ENCODE measurements at regions not wholly inside any gene's neighbourhood (a gene's known extent, or its start where the extent isn't known, plus 50 kb on each side); places are given as distances from the start of the nearest gene placed in this dataset.
"Not testable (repeated sequence)": the region's sequence is repeated elsewhere in the genome, so short reads cannot be mapped to it uniquely, and the experiment has no call there.

- peaks cover 6% of the 10 kb centered on the region for H3K27me3 ChIP-seq (ENCODE audit: control insufficient read depth, insufficient read depth, low read length)
- TF ChIP-seq CTCF (IDR thresholded peaks at IDR 0.05; ENCODE audit: insufficient read depth, low read length, poor library complexity, severe bottlenecking) = no peak
Measured at GRCh38 chr12:131221061-131221956, 267.6 kb downstream of the ADGRD1 start.

GRCh38 chr12:131221957-131222328 lies 268.2 kb downstream of the ADGRD1 start:
- H3K27me3 ChIP-seq (ENCODE audit: control insufficient read depth, insufficient read depth, low read length) = peaks cover 6% of the 10 kb centered on the region
- H3K4me3 ChIP-seq (ENCODE audit: low read depth, low read length) = no peak overlapping the region
- H3K36me3 ChIP-seq (ENCODE audit: control insufficient read depth, insufficient read depth, low read length) = no peaks in the 10 kb centered on the region
- TF ChIP-seq CTCF (IDR thresholded peaks at IDR 0.05; ENCODE audit: insufficient read depth, low read length, poor library complexity, severe bottlenecking) = no peak
- DNase-seq (ENCODE audit: low read depth) = no peak

More at GRCh38 chr12:131221061-131221956, 267.6 kb downstream of the ADGRD1 start:
- no peak for DNase-seq (ENCODE audit: low read depth)
- Histone ChIP-seq H3K4me3 (ENCODE audit: low read depth, low read length) (no peak overlapping the region), H3K36me3 (ENCODE audit: control insufficient read depth, insufficient read depth, low read length) (no peaks in the 10 kb centered on the region)

GRCh38 chr12:131222329-131223139 lies 268.8 kb downstream of the ADGRD1 start:
- DNase-seq (ENCODE audit: low read depth) = peak; percentile 12
- Histone ChIP-seq H3K36me3 (ENCODE audit: control insufficient read depth, insufficient read depth, low read length) (no peaks in the 10 kb centered on the region), H3K27me3 (ENCODE audit: control insufficient read depth, insufficient read depth, low read length) (peaks cover 6% of the 10 kb centered on the region), H3K4me3 (ENCODE audit: low read depth, low read length) (no peak overlapping the region)
- no peak for TF ChIP-seq CTCF (IDR thresholded peaks at IDR 0.05; ENCODE audit: insufficient read depth, low read length, poor library complexity, severe bottlenecking)

- no peaks in the 10 kb centered on the region for H3K36me3 ChIP-seq (ENCODE audit: control insufficient read depth, insufficient read depth, low read length)
- no peak for TF ChIP-seq CTCF (IDR thresholded peaks at IDR 0.05; ENCODE audit: insufficient read depth, low read length, poor library complexity, severe bottlenecking)
- no peak overlapping the region for H3K4me3 ChIP-seq (ENCODE audit: low read depth, low read length)
- DNase-seq (ENCODE audit: low read depth) = no peak
- H3K27me3 ChIP-seq (ENCODE audit: control insufficient read depth, insufficient read depth, low read length) = peaks cover 5% of the 10 kb centered on the region
Measured at GRCh38 chr12:131223171-131223761, 269.6 kb downstream of the ADGRD1 start.

GRCh38 chr12:131223791-131224225 lies 270.1 kb downstream of the ADGRD1 start:
- no peak for TF ChIP-seq CTCF (IDR thresholded peaks at IDR 0.05; ENCODE audit: insufficient read depth, low read length, poor library complexity, severe bottlenecking)
- peaks cover 2% of the 10 kb centered on the region for H3K27me3 ChIP-seq (ENCODE audit: control insufficient read depth, insufficient read depth, low read length)
- DNase-seq (ENCODE audit: low read depth) = no peak
- no peak overlapping the region for H3K4me3 ChIP-seq (ENCODE audit: low read depth, low read length)
- H3K36me3 ChIP-seq (ENCODE audit: control insufficient read depth, insufficient read depth, low read length) = no peaks in the 10 kb centered on the region

GRCh38 chr12:131224226-131225065 lies 270.7 kb downstream of the ADGRD1 start:
- not testable (repeated sequence) for H3K36me3 ChIP-seq (ENCODE audit: control insufficient read depth, insufficient read depth, low read length); DNase-seq (ENCODE audit: low read depth); H3K4me3 ChIP-seq (ENCODE audit: low read depth, low read length); H3K27me3 ChIP-seq (ENCODE audit: control insufficient read depth, insufficient read depth, low read length)

GRCh38 chr12:131225066-131225380 lies 271.3 kb downstream of the ADGRD1 start:
- H3K27me3 ChIP-seq (ENCODE audit: control insufficient read depth, insufficient read depth, low read length); DNase-seq (ENCODE audit: low read depth); H3K36me3 ChIP-seq (ENCODE audit: control insufficient read depth, insufficient read depth, low read length); H3K4me3 ChIP-seq (ENCODE audit: low read depth, low read length): not testable (repeated sequence)
